ENCODE measurements at regions not wholly inside any gene's neighbourhood (a gene's known extent, or its start where the extent isn't known, plus 50 kb on each side); places are given as distances from the start of the nearest gene placed in this dataset.
A peak's percentile ranks its signal among the peaks of the same experiment; 100 is the strongest.

- DNase-seq (ENCODE audit: low read depth in 3 of 3, low spot score in 1 of 3), result no peak
Measured at GRCh38 chr12:123078120-123078465, 72.8 kb downstream of the PITPNM2 start.

- no peak for DNase-seq (ENCODE audit: low read depth in 3 of 3, low spot score in 1 of 3)
Measured at GRCh38 chr12:123077298-123078119, 73.4 kb downstream of the PITPNM2 start.

GRCh38 chr12:123076604-123077297, 74.1 kb downstream of the PITPNM2 start:
- peak in 2 of 3 donors; percentile 8 to 21 for DNase-seq (ENCODE audit: low read depth in 3 of 3, low spot score in 1 of 3)

GRCh38 chr12:123075646-123076171, 75.2 kb downstream of the PITPNM2 start:
- peak; percentile 37 to 53 (median 50) for DNase-seq (ENCODE audit: low read depth in 3 of 3, low spot score in 1 of 3)

GRCh38 chr12:123075087-123075645, 75.7 kb downstream of the PITPNM2 start:
- DNase-seq (ENCODE audit: low read depth in 3 of 3, low spot score in 1 of 3), result no peak

- DNase-seq (ENCODE audit: low read depth in 3 of 3, low spot score in 1 of 3), result no peak
Measured at GRCh38 chr12:123073962-123074801, 76.7 kb downstream of the PITPNM2 start.

GRCh38 chr12:123073292-123073691, 77.6 kb downstream of the PITPNM2 start:
- DNase-seq (ENCODE audit: low read depth in 3 of 3, low spot score in 1 of 3), result no peak

GRCh38 chr12:123071857-123072256, 79.0 kb downstream of the PITPNM2 start:
- DNase-seq (ENCODE audit: low read depth in 3 of 3, low spot score in 1 of 3), result no peak

GRCh38 chr12:123071099-123071800, 79.6 kb downstream of the PITPNM2 start:
- no peak for DNase-seq (ENCODE audit: low read depth in 3 of 3, low spot score in 1 of 3)

- no peak for DNase-seq (ENCODE audit: low read depth in 3 of 3, low spot score in 1 of 3)
Measured at GRCh38 chr12:123070267-123071081, 80.4 kb downstream of the PITPNM2 start.

- DNase-seq (ENCODE audit: low read depth in 3 of 3, low spot score in 1 of 3), result no peak
Measured at GRCh38 chr12:123069436-123070266, 81.2 kb downstream of the PITPNM2 start.

- no peak for DNase-seq (ENCODE audit: low read depth in 3 of 3, low spot score in 1 of 3)
Measured at GRCh38 chr12:123067654-123068053, 83.2 kb downstream of the PITPNM2 start.

GRCh38 chr12:123066384-123066710, 84.5 kb downstream of the PITPNM2 start:
- no peak for DNase-seq (ENCODE audit: low read depth in 3 of 3, low spot score in 1 of 3)

GRCh38 chr12:123065676-123066383, 85.1 kb downstream of the PITPNM2 start:
- DNase-seq (ENCODE audit: low read depth in 3 of 3, low spot score in 1 of 3), result no peak

- no peak for DNase-seq (ENCODE audit: low read depth in 3 of 3, low spot score in 1 of 3)
Measured at GRCh38 chr12:123064885-123065619, 84.6 kb downstream of the ARL6IP4 start.

- DNase-seq (ENCODE audit: low read depth in 3 of 3, low spot score in 1 of 3), result no peak
Measured at GRCh38 chr12:123064366-123064765, 83.9 kb downstream of the ARL6IP4 start.

GRCh38 chr12:123063535-123063934, 83.1 kb downstream of the ARL6IP4 start:
- DNase-seq (ENCODE audit: low read depth in 3 of 3, low spot score in 1 of 3), result no peak
